IMR-90 (cell line): ENCODE measurements at regions not wholly inside any gene's neighbourhood (a gene's known extent, or its start where the extent isn't known, plus 50 kb on each side); places are given as distances from the start of the nearest gene placed in this dataset.

ENCODE experiments used
- ATAC-seq: fragments of 200-7000 bp; cut with Tn5 transposase; 2 replicates; pipeline ENCODE4 v1.9.1; 2020; ENCODE audit warnings: low read depth, mild to moderate bottlenecking, moderate library complexity
- BruUV-seq: library from RNA; stranded (reverse); fragments of 400-500 nt; replicated peaks from 2 replicates; lab custom pipeline; 2021; lab: Mats Ljungman, UMichigan
- CTCF ChIA-PET: fragments of 300-600 bp; formaldehyde crosslinking; extraction: SDS; loops from one replicate; lab custom pipeline; 2021; ENCODE audit warnings: antibody characterized with exemption; lab: Yijun Ruan, JAX
- POLR2A ChIA-PET: fragments of 300-600 bp; sonication (Branson Sonifier 250); formaldehyde crosslinking; loops from one replicate; lab custom pipeline; 2022; ENCODE audit warnings: antibody characterized with exemption; ENCODE audit not compliant: unreplicated experiment; lab: Charles Lee
- DNase-seq: peaks from one replicate; pipeline ENCODE4 v3.0.0; 2013
- H2AFZ ChIP-seq: replicated peaks from 2 replicates; pipeline ENCODE3; 2013; ENCODE audit warnings: low read length, mild to moderate bottlenecking; ENCODE audit not compliant: poor library complexity
- H2AK5ac ChIP-seq: 2 replicates; pipeline ENCODE4 v1.6.1; 2013; ENCODE audit warnings: low read depth, low read length, inconsistent platforms
- H2AK9ac ChIP-seq: replicated peaks from 2 replicates; pipeline ENCODE3; 2013; ENCODE audit warnings: mild to moderate bottlenecking, low read depth, low read length, moderate library complexity; ENCODE audit not compliant: poor library complexity
- H2BK120ac ChIP-seq: 2 replicates; pipeline ENCODE4 v1.6.1; 2013; ENCODE audit warnings: low read depth, low read length, inconsistent platforms
- H2BK15ac ChIP-seq: 3 replicates; pipeline ENCODE4 v1.6.1; 2013; ENCODE audit warnings: low read depth, low read length, inconsistent platforms
- H2BK20ac ChIP-seq: 2 replicates; pipeline ENCODE4 v1.6.1; 2013; ENCODE audit warnings: low read depth, mild to moderate bottlenecking, inconsistent platforms, low read length, moderate library complexity
- H2BK5ac ChIP-seq: 2 replicates; pipeline ENCODE4 v1.6.1; 2013; ENCODE audit warnings: mild to moderate bottlenecking, low read depth, low read length, inconsistent platforms; ENCODE audit not compliant: poor library complexity, severe bottlenecking
- H3K14ac ChIP-seq: replicated peaks from 2 replicates; pipeline ENCODE4 v1.6.1; 2013; ENCODE audit warnings: low read depth, low read length, inconsistent platforms
- H3K18ac ChIP-seq: 2 replicates; pipeline ENCODE4 v1.6.1; 2013; ENCODE audit warnings: low read depth, low read length, control low read depth
- H3K23ac ChIP-seq: 2 replicates; pipeline ENCODE4 v1.6.1; 2013; ENCODE audit warnings: low read depth, low read length, inconsistent platforms
- H3K27ac ChIP-seq: 2 replicates; pipeline ENCODE4 v1.5.1; 2013; ENCODE audit warnings: mild to moderate bottlenecking, control low read depth, low read length; ENCODE audit not compliant: insufficient read depth
- H3K27me3 ChIP-seq: 2 replicates; pipeline ENCODE4 v1.6.1; 2013; ENCODE audit warnings: low read length; ENCODE audit not compliant: control insufficient read depth, insufficient read depth
- H3K36me3 ChIP-seq: 2 replicates; pipeline ENCODE4 v1.6.1; 2013; ENCODE audit warnings: low read length, mixed read lengths; ENCODE audit not compliant: control insufficient read depth, insufficient read depth
- H3K4ac ChIP-seq: 2 replicates; pipeline ENCODE4 v1.6.1; 2013; ENCODE audit warnings: low read depth, low read length, inconsistent platforms
- H3K4me1 ChIP-seq: 2 replicates; pipeline ENCODE4 v1.6.1; 2013; ENCODE audit warnings: low read length, mixed read lengths; ENCODE audit not compliant: control insufficient read depth, insufficient read depth
- H3K4me2 ChIP-seq: 2 replicates; pipeline ENCODE4 v1.6.1; 2013; ENCODE audit warnings: low read depth, mild to moderate bottlenecking, control low read depth, low read length, moderate library complexity
- H3K4me3 ChIP-seq: 2 replicates; pipeline ENCODE4 v1.5.1; 2013; ENCODE audit warnings: low read depth, mild to moderate bottlenecking, control low read depth, low read length, moderate library complexity; ENCODE audit not compliant: insufficient read depth
- H3K56ac ChIP-seq: 2 replicates; pipeline ENCODE4 v1.6.1; 2013; ENCODE audit warnings: low read length, inconsistent platforms; ENCODE audit not compliant: insufficient read depth; ENCODE audit errors: extremely low read depth
- H3K79me1 ChIP-seq, 2 experiments: 2 replicates each; pipeline ENCODE4 v1.6.1; 2013; ENCODE audit warnings: low read length in 2 of 2, inconsistent platforms in 1 of 2, low read depth in 1 of 2
- H3K9ac ChIP-seq: 2 replicates; pipeline ENCODE4 v1.6.1; 2013; ENCODE audit warnings: low read depth, low read length, control low read depth
- H3K9me1 ChIP-seq: 2 replicates; pipeline ENCODE4 v1.6.1; 2013; ENCODE audit warnings: low read length, inconsistent platforms; ENCODE audit not compliant: insufficient read depth
- H3K9me3 ChIP-seq: 2 replicates; pipeline ENCODE4 v1.6.1; 2013; ENCODE audit warnings: low read length; ENCODE audit not compliant: control insufficient read depth, insufficient read depth
- H4K20me1 ChIP-seq: 2 replicates; pipeline ENCODE4 v1.6.1; 2013; ENCODE audit warnings: low read length, inconsistent platforms; ENCODE audit not compliant: insufficient read depth
- H4K5ac ChIP-seq: 2 replicates; pipeline ENCODE4 v1.6.1; 2013; ENCODE audit warnings: mild to moderate bottlenecking, low read depth, low read length, control low read depth
- H4K8ac ChIP-seq, 2 experiments: 2 replicates each; pipeline ENCODE4 v1.6.1; 2013; ENCODE audit warnings: low read depth in 2 of 2, low read length in 2 of 2, control low read depth in 1 of 2, inconsistent platforms in 1 of 2
- H4K91ac ChIP-seq: 2 replicates; pipeline ENCODE4 v1.6.1; 2013; ENCODE audit warnings: low read depth, low read length, inconsistent platforms; ENCODE audit not compliant: insufficient read depth
- BHLHE40 ChIP-seq: fragments of 150-350 bp; IDR thresholded peaks from 2 replicates; pipeline ENCODE4 v1.6.1; 2016; ENCODE audit warnings: mild to moderate bottlenecking, low read depth, low read length
- CEBPB ChIP-seq: IDR thresholded peaks from 2 replicates; pipeline ENCODE4 v1.6.1; 2012; ENCODE audit warnings: low read depth, low read length, improper control_type of control experiment
- CHD1 ChIP-seq: IDR thresholded peaks from 2 replicates; pipeline ENCODE4 v1.6.1; 2012; ENCODE audit warnings: low read depth, low read length, improper control_type of control experiment
- FOS ChIP-seq: fragments of 150-350 bp; IDR thresholded peaks from 2 replicates; pipeline ENCODE4 v1.6.1; 2016; ENCODE audit warnings: low read depth, low read length
- MAFK ChIP-seq: IDR thresholded peaks from 2 replicates; pipeline ENCODE4 v1.6.1; 2012; ENCODE audit warnings: low read depth, low read length, improper control_type of control experiment
- NFE2L2 ChIP-seq: fragments of 150-350 bp; IDR thresholded peaks from 2 replicates; pipeline ENCODE4 v1.6.1; 2016; ENCODE audit warnings: low read depth, mild to moderate bottlenecking, low read length
- RAD21 ChIP-seq: IDR thresholded peaks from 2 replicates; pipeline ENCODE4 v1.6.1; 2012; ENCODE audit warnings: low read length, improper control_type of control experiment
- RCOR1 ChIP-seq: IDR thresholded peaks from 2 replicates; pipeline ENCODE4 v1.6.1; 2012; ENCODE audit warnings: mild to moderate bottlenecking, low read length, improper control_type of control experiment; ENCODE audit not compliant: insufficient replicate concordance
- WGBS, 2 experiments: methylation state at CpG; one replicate each; pipeline versions ENCODE4 v1.1.5 to v1.1.7; 2013; ENCODE audit warnings: missing lambda C conversion rate in 2 of 2; ENCODE audit not compliant: insufficient read length in 1 of 2; ENCODE audit errors: extremely low coverage in 2 of 2; 5-methylcytosine and 5-hydroxymethylcytosine counted together
- dilution Hi-C: fragments of 300-500 bp; cut with HindIII; formaldehyde crosslinking; loops from one replicate; pipeline ENCODE4 v1.14.3; 2018; ENCODE audit warnings: low sequenced_read_pairs; ENCODE audit not compliant: unreplicated experiment
- in situ Hi-C: fragments of 300-500 bp; cut with MboI; formaldehyde crosslinking; loops from 3 replicates; pipeline ENCODE4 v1.14.3; 2019; ENCODE audit warnings: low sequenced_read_pairs, inconsistent platforms, mixed read lengths
- intact Hi-C: fragments of 100-400 bp; cut with micrococcal nuclease; formaldehyde crosslinking; loops from 2 replicates; pipeline ENCODE4 v1.10.0; 2022
- TF ChIP-seq, protein P1 (sequence below): fragments of 150-350 bp; IDR thresholded peaks from 2 replicates; pipeline ENCODE4 v1.6.1; 2017; ENCODE audit warnings: mild to moderate bottlenecking, antibody characterized with exemption, low read length, low read depth

DNA sequence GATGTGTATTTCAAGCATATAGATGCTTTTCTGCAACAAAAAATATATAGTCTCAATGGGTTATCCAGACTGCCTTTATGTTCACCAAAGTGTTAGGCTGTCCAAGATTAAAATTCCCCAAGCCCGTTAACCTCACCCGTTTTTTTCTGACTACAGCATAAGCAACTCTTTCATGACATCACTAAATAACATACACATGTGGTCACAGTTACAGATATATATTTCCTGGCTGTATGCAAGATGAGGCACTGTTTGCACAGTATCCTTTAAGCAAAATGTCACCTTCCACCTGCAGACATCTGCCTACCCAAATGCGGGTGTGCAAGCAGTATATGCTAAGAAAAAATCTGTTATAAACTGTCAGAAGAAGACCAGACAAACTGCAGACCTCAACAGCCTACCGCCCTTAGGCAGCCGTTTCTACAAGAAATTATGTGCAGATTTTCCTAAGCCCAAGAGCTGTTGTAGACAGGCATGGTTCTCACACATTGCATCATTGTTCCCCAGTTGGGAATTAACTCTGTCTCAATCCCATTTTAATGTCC is 183.1 kb upstream of the MXRA5 start:
- CTCF ChIA-PET, result no interaction called here

More for the DNA sequence above, 183.1 kb upstream of the MXRA5 start:
- no peaks in the 10 kb centered on the region for H3K27me3 ChIP-seq
- H4K8ac ChIP-seq, result no peak overlapping the region
- H3K9me3 ChIP-seq, result no peaks in the 10 kb centered on the region
- H2AK9ac ChIP-seq, result no peak overlapping the region
- H3K36me3 ChIP-seq, result no peaks in the 10 kb centered on the region
- H3K9ac ChIP-seq, result no peak overlapping the region
- H2BK15ac ChIP-seq, result no peak overlapping the region
- H2BK5ac ChIP-seq, result no peak overlapping the region
- in situ Hi-C loops (no loop called here), dilution Hi-C loops (no loop called here), intact Hi-C loops (loop anchor here (10.0 kb wide), 1 partner anchor 285 kb away; no protein-coding TSS in a partner anchor)
- POLR2A ChIA-PET, result no interaction called here
- no peaks in the 10 kb centered on the region for H4K20me1 ChIP-seq
- DNase-seq (peak; percentile 21), ATAC-seq (no peak)
- TF ChIP-seq CHD1, result no peak
- no peak for TF ChIP-seq RCOR1
- TF ChIP-seq RAD21, result no peak
- TF ChIP-seq CEBPB, result no peak
- TF ChIP-seq NFE2L2, result no peak
- TF ChIP-seq, protein P1, sequence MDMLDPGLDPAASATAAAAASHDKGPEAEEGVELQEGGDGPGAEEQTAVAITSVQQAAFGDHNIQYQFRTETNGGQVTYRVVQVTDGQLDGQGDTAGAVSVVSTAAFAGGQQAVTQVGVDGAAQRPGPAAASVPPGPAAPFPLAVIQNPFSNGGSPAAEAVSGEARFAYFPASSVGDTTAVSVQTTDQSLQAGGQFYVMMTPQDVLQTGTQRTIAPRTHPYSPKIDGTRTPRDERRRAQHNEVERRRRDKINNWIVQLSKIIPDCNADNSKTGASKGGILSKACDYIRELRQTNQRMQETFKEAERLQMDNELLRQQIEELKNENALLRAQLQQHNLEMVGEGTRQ, result no peak
- no peak for TF ChIP-seq MAFK
- TF ChIP-seq BHLHE40, result no peak
- TF ChIP-seq FOS, result no peak
- H3K14ac ChIP-seq, result no peak overlapping the region
- no peak overlapping the region for H3K56ac ChIP-seq
- no CpG with 5 or more reads among the region's 5 CpGs for WGBS, 2 experiments
- H3K27ac ChIP-seq, result no peak overlapping the region
- H3K4ac ChIP-seq, result no peak overlapping the region
- H3K23ac ChIP-seq, result no peak overlapping the region
- no peaks in the 10 kb centered on the region for H3K79me1 ChIP-seq
- no peak overlapping the region for H2BK120ac ChIP-seq
- no peak overlapping the region for H3K4me2 ChIP-seq
- peaks cover 5% of the 10 kb centered on the region; the same call in 1 of the 2 replicates for H3K4me1 ChIP-seq
- no peak overlapping the region for H2BK20ac ChIP-seq
- no peak overlapping the region for H2AFZ ChIP-seq
- H4K91ac ChIP-seq, result no peak overlapping the region
- BruUV-seq, result no TSS peak
- H3K4me3 ChIP-seq, result no peak overlapping the region
- H2AK5ac ChIP-seq, result no peak overlapping the region
- H4K5ac ChIP-seq, result no peak overlapping the region
- H3K18ac ChIP-seq, result no peak overlapping the region
- H3K9me1 ChIP-seq, result no peaks in the 10 kb centered on the region
